DND-41 (cell line): ENCODE measurements at regions not wholly inside any gene's neighbourhood (a gene's known extent, or its start where the extent isn't known, plus 50 kb on each side); places are given as distances from the start of the nearest gene placed in this dataset.

Source experiments
- ATAC-seq: fragments of 200-7000 bp; cut with Tn5 transposase; 3 replicates; pipeline ENCODE4 v1.9.1; 2021; ENCODE audit warnings: low read depth; ENCODE audit not compliant: insufficient read depth
- DNase-seq: peaks from one replicate; pipeline ENCODE4 v3.0.0-alpha.2; 2020
- H2AFZ ChIP-seq: 2 replicates; pipeline ENCODE4 v1.6.0; 2012; ENCODE audit warnings: low read depth, low read length
- H3K27ac ChIP-seq: 2 replicates; pipeline ENCODE4 v1.5.1; 2012; ENCODE audit warnings: low read length, inconsistent platforms
- H3K27me3 ChIP-seq: fragments of 200-600 bp; sonication (generic); 2 replicates; pipeline ENCODE4 v1.6.0; 2012; ENCODE audit warnings: low read length, mild to moderate bottlenecking, inconsistent platforms; ENCODE audit not compliant: insufficient read depth, poor library complexity
- H3K36me3 ChIP-seq: 2 replicates; pipeline ENCODE4 v1.5.1; 2012; ENCODE audit warnings: low read length, inconsistent platforms; ENCODE audit not compliant: insufficient read depth
- H3K4me1 ChIP-seq: 2 replicates; pipeline ENCODE4 v1.5.1; 2012; ENCODE audit warnings: mild to moderate bottlenecking, low read length; ENCODE audit not compliant: insufficient read depth
- H3K4me2 ChIP-seq: 2 replicates; pipeline ENCODE4 v1.6.0; 2012; ENCODE audit warnings: mild to moderate bottlenecking, moderate library complexity, low read length, inconsistent platforms; ENCODE audit not compliant: insufficient read depth
- H3K4me3 ChIP-seq, 2 experiments: fragments of 200-600 bp in 1 of 2; shearing (Covaris generic) in 1 of 2; 2 replicates each; pipeline ENCODE4 v1.5.1; 2012 to 2016; ENCODE audit warnings: inconsistent platforms in 2 of 2, low read length in 2 of 2, mild to moderate bottlenecking in 2 of 2, low read depth in 1 of 2, moderate library complexity in 1 of 2
- H3K79me2 ChIP-seq: 2 replicates; pipeline ENCODE4 v1.6.0; 2012; ENCODE audit warnings: low read length, inconsistent platforms; ENCODE audit not compliant: insufficient read depth
- H3K9ac ChIP-seq: 2 replicates; pipeline ENCODE4 v1.6.0; 2012; ENCODE audit warnings: low read depth, mild to moderate bottlenecking, inconsistent platforms, low read length, moderate library complexity
- H3K9me3 ChIP-seq: 2 replicates; pipeline ENCODE4 v1.5.1; 2012; ENCODE audit warnings: low read length, moderate library complexity, mild to moderate bottlenecking, inconsistent platforms; ENCODE audit not compliant: insufficient read depth, severe bottlenecking
- H4K20me1 ChIP-seq: 2 replicates; pipeline ENCODE4 v1.6.0; 2012; ENCODE audit warnings: low read length; ENCODE audit not compliant: insufficient read depth
- CTCF ChIP-seq: IDR thresholded peaks from 2 replicates; pipeline ENCODE4 v1.5.1; 2012; ENCODE audit warnings: borderline replicate concordance, low read length, moderate library complexity, mild to moderate bottlenecking; ENCODE audit not compliant: poor library complexity, severe bottlenecking; ENCODE audit errors: extremely low read depth
- EZH2 ChIP-seq: IDR thresholded peaks from 3 replicates; pipeline ENCODE4 v1.6.1; 2012; ENCODE audit warnings: borderline replicate concordance, low read depth, mild to moderate bottlenecking, moderate library complexity, low read length, inconsistent platforms; ENCODE audit not compliant: severe bottlenecking

DNA sequence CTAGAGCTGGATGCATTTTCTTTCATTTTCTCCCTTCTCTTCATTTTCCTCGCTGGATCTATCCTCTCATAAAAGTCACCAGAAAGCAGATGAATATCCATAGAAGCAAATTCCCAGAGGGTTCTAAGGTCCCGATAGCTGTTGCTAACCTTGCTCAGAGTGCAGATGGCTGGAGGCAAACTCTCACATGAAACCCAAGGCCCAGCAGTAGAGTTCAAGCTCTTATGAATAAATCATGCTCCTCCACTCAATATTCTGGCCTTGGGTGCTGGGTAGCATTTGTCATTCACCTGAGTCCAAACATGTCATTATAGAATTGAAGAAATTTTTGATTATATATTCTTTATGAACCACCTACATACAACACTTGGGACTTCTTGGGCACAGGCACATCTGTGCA lies 539.7 kb upstream of the MARCKS start:
- no peak overlapping the region for H3K27ac ChIP-seq
- H4K20me1 ChIP-seq, result no peaks in the 10 kb centered on the region
- no peak for ATAC-seq
- H3K36me3 ChIP-seq, result no peaks in the 10 kb centered on the region
- no peaks in the 10 kb centered on the region for H3K27me3 ChIP-seq
- no peak overlapping the region for H2AFZ ChIP-seq
- no peak overlapping the region for H3K9ac ChIP-seq
- H3K4me1 ChIP-seq, result no peaks in the 10 kb centered on the region
- TF ChIP-seq CTCF (no peak), EZH2 (no peak)
- no peak overlapping the region for H3K4me2 ChIP-seq
- no peaks in the 10 kb centered on the region for H3K9me3 ChIP-seq
- H3K79me2 ChIP-seq, result no peaks in the 10 kb centered on the region
- no peak overlapping the region for H3K4me3 ChIP-seq
- no peak for DNase-seq

GRCh38 chr6:113317891-113318574 lies 539.1 kb upstream of the MARCKS start:
- H3K4me2 ChIP-seq, result no peak overlapping the region
- H4K20me1 ChIP-seq, result no peaks in the 10 kb centered on the region
- no peak overlapping the region for H2AFZ ChIP-seq
- no peaks in the 10 kb centered on the region for H3K4me1 ChIP-seq
- no peaks in the 10 kb centered on the region for H3K27me3 ChIP-seq
- H3K9me3 ChIP-seq, result no peaks in the 10 kb centered on the region
- DNase-seq, result no peak
- no peak for TF ChIP-seq EZH2
- no peaks in the 10 kb centered on the region for H3K36me3 ChIP-seq
- H3K4me3 ChIP-seq, result no peak overlapping the region
- no peak overlapping the region for H3K27ac ChIP-seq
- H3K79me2 ChIP-seq, result no peaks in the 10 kb centered on the region
- ATAC-seq, result no peak
- H3K9ac ChIP-seq, result no peak overlapping the region

DNA sequence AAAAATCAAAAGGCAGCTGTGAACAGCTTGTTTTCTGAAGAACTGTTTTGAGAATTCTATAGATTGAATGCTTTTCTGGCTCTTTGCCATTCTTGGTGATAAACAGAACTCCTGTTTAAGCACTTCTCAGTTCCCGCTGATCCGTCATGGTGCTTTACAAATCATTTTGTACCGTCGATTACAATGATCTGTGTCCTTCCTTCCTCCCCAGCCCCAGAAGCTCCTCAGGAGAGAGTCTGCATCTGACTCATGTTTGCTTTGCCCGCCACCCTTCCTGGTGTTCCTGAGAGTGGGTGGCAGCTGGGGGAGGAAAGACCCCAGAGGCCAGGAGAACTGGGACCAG lies 538.6 kb upstream of the MARCKS start:
- DNase-seq (no peak), ATAC-seq (no peak)
- H3K4me1 ChIP-seq, result no peaks in the 10 kb centered on the region
- no peak overlapping the region for H3K9ac ChIP-seq
- H2AFZ ChIP-seq, result no peak overlapping the region
- H3K27ac ChIP-seq, result no peak overlapping the region
- TF ChIP-seq CTCF (no peak), EZH2 (no peak)
- H3K9me3 ChIP-seq, result no peaks in the 10 kb centered on the region
- no peaks in the 10 kb centered on the region for H4K20me1 ChIP-seq
- H3K4me3 ChIP-seq, result no peak overlapping the region
- no peaks in the 10 kb centered on the region for H3K36me3 ChIP-seq
- H3K79me2 ChIP-seq, result no peaks in the 10 kb centered on the region
- no peaks in the 10 kb centered on the region for H3K27me3 ChIP-seq
- no peak overlapping the region for H3K4me2 ChIP-seq

GRCh38 chr6:113320653-113321052 lies 536.5 kb upstream of the MARCKS start:
- Histone ChIP-seq H3K4me3 (no peak overlapping the region), H3K9ac (no peak overlapping the region), H4K20me1 (no peaks in the 10 kb centered on the region), H3K4me1 (no peaks in the 10 kb centered on the region), H3K4me2 (no peak overlapping the region), H3K27ac (no peak overlapping the region), H2AFZ (no peak overlapping the region), H3K36me3 (no peaks in the 10 kb centered on the region), H3K79me2 (no peaks in the 10 kb centered on the region), H3K9me3 (no peaks in the 10 kb centered on the region), H3K27me3 (no peaks in the 10 kb centered on the region)
- no peak for TF ChIP-seq EZH2
- ATAC-seq (no peak), DNase-seq (no peak)
